B cell (primary cell): ENCODE measurements at regions not wholly inside any gene's neighbourhood (a gene's known extent, or its start where the extent isn't known, plus 50 kb on each side); places are given as distances from the start of the nearest gene placed in this dataset.

Source experiments
- ATAC-seq: fragments of 200-7000 bp; cut with Tn5 transposase; one replicate; pipeline ENCODE4 v1.10.0; 2021; ENCODE audit warnings: low read depth, mild to moderate bottlenecking, moderate number of reproducible peaks, moderate library complexity
- CTCF ChIA-PET: fragments of 350-600 bp; sonication (Branson Sonifier 250); formaldehyde crosslinking; loops from one replicate; lab custom pipeline; 2021; ENCODE audit warnings: antibody characterized with exemption, inconsistent platforms; lab: Charles Lee
- POLR2A ChIA-PET: fragments of 350-600 bp; sonication (Branson Sonifier 250); formaldehyde crosslinking; loops from one replicate; lab custom pipeline; 2021; ENCODE audit warnings: antibody characterized with exemption; lab: Charles Lee
- DNase-seq: peaks from one replicate; pipeline ENCODE4 v3.0.0; 2013
- H2AFZ ChIP-seq: 2 replicates; pipeline ENCODE4 v1.6.1; 2012; ENCODE audit warnings: mild to moderate bottlenecking, low read depth, low read length; ENCODE audit not compliant: insufficient read depth, poor library complexity, severe bottlenecking
- H3K27ac ChIP-seq, 2 donors: 1 replicate in 1 of 2; 2 replicates in 1 of 2; pipeline ENCODE4 v1.5.1; 2012 to 2013; ENCODE audit warnings: low read length in 2 of 2, mild to moderate bottlenecking in 2 of 2, moderate library complexity in 1 of 2
- H3K27me3 ChIP-seq, 4 experiments: fragments of 200-600 bp in 1 of 4; sonication (generic) in 1 of 4; replicated peaks in 1 of 4; 1 replicate in 2 of 4; 2 replicates in 2 of 4; pipeline versions ENCODE4 v1.6.1 to v1.7.0; 2013 to 2016; ENCODE audit warnings: low read length in 3 of 4, mild to moderate bottlenecking in 2 of 4, mixed read lengths in 1 of 4, moderate library complexity in 1 of 4; ENCODE audit not compliant: insufficient read depth in 4 of 4, control insufficient read depth in 3 of 4; ENCODE audit errors: control extremely low read depth in 1 of 4
- H3K36me3 ChIP-seq, 2 experiments: replicated peaks in 1 of 2; 1 replicate in 1 of 2; 2 replicates in 1 of 2; pipeline versions ENCODE4 v1.6.1 to v1.7.1; 2013; ENCODE audit warnings: low read length in 1 of 2; ENCODE audit not compliant: insufficient read depth in 2 of 2, control insufficient read depth in 1 of 2; ENCODE audit errors: control extremely low read depth in 1 of 2, extremely low read depth in 1 of 2
- H3K4me1 ChIP-seq, 2 donors: fragments of 200-600 bp in 1 of 2; sonication (generic) in 1 of 2; 1 replicate in 1 of 2; 2 replicates in 1 of 2; pipeline versions ENCODE4 v1.5.1 to v1.6.1; 2013 to 2017; ENCODE audit warnings: low read length in 2 of 2; ENCODE audit not compliant: control insufficient read depth in 2 of 2, insufficient read depth in 2 of 2
- H3K4me2 ChIP-seq: replicated peaks from 2 replicates; pipeline ENCODE3; 2012; ENCODE audit warnings: mild to moderate bottlenecking, low read depth, low read length; ENCODE audit not compliant: poor library complexity, severe bottlenecking
- H3K4me3 ChIP-seq, 5 experiments: fragments of 200-600 bp in 1 of 5; sonication (generic) in 1 of 5; 1 replicate in 3 of 5; 2 replicates in 2 of 5; pipeline versions ENCODE4 v1.5.1 to v1.7.0; 2011 to 2016; ENCODE audit warnings: low read length in 4 of 5, mild to moderate bottlenecking in 4 of 5, low read depth in 2 of 5, control low read depth in 1 of 5, moderate library complexity in 1 of 5; ENCODE audit not compliant: insufficient read depth in 1 of 5; ENCODE audit errors: control extremely low read depth in 1 of 5, extremely low read depth in 1 of 5
- H3K79me2 ChIP-seq: fragments of 200-600 bp; sonication (generic); one replicate; pipeline ENCODE4 v1.6.0; 2016; ENCODE audit warnings: low read length; ENCODE audit not compliant: control insufficient read depth, insufficient read depth
- H3K9ac ChIP-seq: fragments of 200-600 bp; sonication (generic); 2 replicates; pipeline ENCODE4 v1.6.1; 2017; ENCODE audit warnings: mild to moderate bottlenecking, low read length, moderate library complexity
- H3K9me3 ChIP-seq, 3 donors: one replicate each; pipeline versions ENCODE4 v1.6.1 to v1.7.1; 2013; ENCODE audit warnings: low read length in 2 of 3; ENCODE audit not compliant: control insufficient read depth in 2 of 3, insufficient read depth in 1 of 3; ENCODE audit errors: control extremely low read depth in 1 of 3
- H4K20me1 ChIP-seq: 2 replicates; pipeline ENCODE4 v1.6.0; 2012; ENCODE audit warnings: mild to moderate bottlenecking, low read length; ENCODE audit not compliant: insufficient read depth, control insufficient read depth, poor library complexity, severe bottlenecking
- H3K27ac Mint-ChIP-seq: one replicate; pipeline ENCODE4 v1.8.0; 2021; ENCODE audit warnings: mixed read lengths
- H3K27me3 Mint-ChIP-seq: one replicate; pipeline ENCODE4 v1.8.0; 2021; ENCODE audit warnings: mixed read lengths
- H3K4me1 Mint-ChIP-seq: one replicate; pipeline ENCODE4 v1.8.0; 2021; ENCODE audit warnings: mixed read lengths
- H3K4me3 Mint-ChIP-seq: one replicate; pipeline ENCODE4 v1.8.0; 2021; ENCODE audit warnings: mixed read lengths
- H3K9me3 Mint-ChIP-seq: one replicate; pipeline ENCODE4 v1.8.0; 2022; ENCODE audit warnings: mixed read lengths; ENCODE audit not compliant: insufficient read depth
- CTCF ChIP-seq: fragments of 200-600 bp; IDR thresholded peaks from one replicate; pipeline ENCODE4 v1.8.0; 2022; ENCODE audit warnings: antibody characterized with exemption, mild to moderate bottlenecking
- EZH2 ChIP-seq: IDR thresholded peaks from 2 replicates; pipeline ENCODE4 v1.6.1; 2012; ENCODE audit warnings: borderline replicate concordance, low read depth, mild to moderate bottlenecking, moderate library complexity, low read length; ENCODE audit not compliant: insufficient read depth, poor library complexity, severe bottlenecking
- WGBS: methylation state at CpG from one replicate; pipeline ENCODE4 v1.1.5; 2013; ENCODE audit warnings: missing lambda C conversion rate; ENCODE audit not compliant: insufficient coverage; 5-methylcytosine and 5-hydroxymethylcytosine counted together
- intact Hi-C: fragments of 100-400 bp; cut with micrococcal nuclease; formaldehyde crosslinking; loops from one replicate; pipeline ENCODE4 v1.10.0; 2022

- Histone ChIP-seq H3K4me2 (no peak overlapping the region), H3K4me3 (no peak overlapping the region), H3K27ac (no peak overlapping the region), H4K20me1 (no peaks in the 10 kb centered on the region), H3K9me3 (no peaks in the 10 kb centered on the region), H3K4me1 (no peaks in the 10 kb centered on the region), H3K27me3 (no peaks in the 10 kb centered on the region), H2AFZ (no peak overlapping the region), H3K9ac (no peak overlapping the region), H3K79me2 (no peaks in the 10 kb centered on the region), H3K36me3 (no peaks in the 10 kb centered on the region)
- Mint-ChIP-seq H3K27ac (no peak overlapping the region), H3K4me3 (no peak overlapping the region), H3K27me3 (no peaks in the 10 kb centered on the region), H3K4me1 (no peaks in the 10 kb centered on the region), H3K9me3 (peaks cover 5% of the 10 kb centered on the region)
- no peak for DNase-seq
- no peak for ATAC-seq
- 83% methylated on average over 3 of the region's 4 CpGs for WGBS
- TF ChIP-seq EZH2 (no peak), CTCF (no peak)
- ChIA-PET CTCF (no interaction called here), POLR2A (no interaction called here)
- intact Hi-C loops = no loop called here
These were observed 258.5 kb upstream of the KLHL1 start for GRCh38 chr13:70366720-70367119.

GRCh38 chr13:70363991-70364390 lies 255.7 kb upstream of the KLHL1 start:
- H3K4me3 Mint-ChIP-seq = no peak overlapping the region
- intact Hi-C loops = no loop called here
- Histone ChIP-seq H3K4me3 (no peak overlapping the region), H3K27ac (no peak overlapping the region), H3K4me1 (no peaks in the 10 kb centered on the region), H3K9ac (no peak overlapping the region), H3K27me3 (no peaks in the 10 kb centered on the region), H3K9me3 (no peaks in the 10 kb centered on the region), H2AFZ (no peak overlapping the region), H3K4me2 (no peak overlapping the region), H3K36me3 (no peaks in the 10 kb centered on the region), H4K20me1 (no peaks in the 10 kb centered on the region), H3K79me2 (no peaks in the 10 kb centered on the region)
- no peak overlapping the region for H3K27ac Mint-ChIP-seq
- no peak for TF ChIP-seq CTCF
- no peak for TF ChIP-seq EZH2
- H3K4me1 Mint-ChIP-seq = no peaks in the 10 kb centered on the region
- no peaks in the 10 kb centered on the region for H3K27me3 Mint-ChIP-seq
- ATAC-seq (no peak), DNase-seq (no peak)
- CTCF ChIA-PET = no interaction called here
- 78% methylated on average over 1 of the region's 2 CpGs for WGBS
- POLR2A ChIA-PET = no interaction called here
- H3K9me3 Mint-ChIP-seq = peaks cover 2% of the 10 kb centered on the region
